Adrenal gland (tissue), 5 donors: ENCODE measurements at regions not wholly inside any gene's neighbourhood (a gene's known extent, or its start where the extent isn't known, plus 50 kb on each side); places are given as distances from the start of the nearest gene placed in this dataset.

Source experiments
- POLR2A ChIP-seq, 2 donors: fragments of 450-650 bp; IDR thresholded peaks; one replicate each; pipeline ENCODE4 v1.6.1; 2017; ENCODE audit warnings: antibody characterized with exemption in 2 of 2, mild to moderate bottlenecking in 2 of 2, moderate library complexity in 1 of 2
- TF ChIP-seq, protein P1 (sequence below), 6 experiments: fragments of 450-650 bp in 4 of 6; fragments of 200-600 bp in 2 of 6; sonication (generic) in 1 of 6; IDR thresholded peaks; 1 replicate in 5 of 6; 2 replicates in 1 of 6; pipeline versions ENCODE4 v1.5.1 to v1.8.0; 2016 to 2021; ENCODE audit warnings: antibody characterized with exemption in 6 of 6, mild to moderate bottlenecking in 2 of 6, moderate library complexity in 1 of 6
- donor health status: DM: no; HTN: no; CAD: no.

DNA sequence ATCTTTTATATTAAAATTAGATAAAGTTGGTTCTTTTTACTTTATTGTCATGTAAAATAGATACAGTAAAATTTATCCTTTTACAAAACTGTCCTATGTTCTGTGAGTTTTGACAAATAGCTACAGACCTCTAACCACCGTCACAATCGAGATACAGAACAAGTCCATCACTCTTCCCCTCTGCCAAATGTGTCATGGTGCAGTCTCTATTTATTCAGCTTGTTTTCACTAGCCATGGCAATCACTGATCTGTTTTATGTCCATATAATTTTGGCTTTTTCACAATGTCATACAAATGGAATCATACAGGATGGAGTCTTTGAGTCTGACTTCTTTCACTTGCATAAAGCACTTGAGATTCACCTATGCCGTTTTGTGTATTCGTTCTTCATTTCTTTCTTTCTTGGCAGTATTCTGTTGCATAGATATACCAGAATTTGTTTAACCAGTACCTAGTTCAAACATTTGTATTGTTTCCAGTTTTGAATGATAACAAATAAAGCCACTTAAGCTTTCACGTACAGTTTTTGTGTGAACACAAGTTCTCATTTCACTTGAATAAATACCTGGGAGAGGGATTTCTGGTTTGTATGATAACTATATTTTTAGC is 273.2 kb upstream of the MPDZ start:
- TF ChIP-seq, protein P1, sequence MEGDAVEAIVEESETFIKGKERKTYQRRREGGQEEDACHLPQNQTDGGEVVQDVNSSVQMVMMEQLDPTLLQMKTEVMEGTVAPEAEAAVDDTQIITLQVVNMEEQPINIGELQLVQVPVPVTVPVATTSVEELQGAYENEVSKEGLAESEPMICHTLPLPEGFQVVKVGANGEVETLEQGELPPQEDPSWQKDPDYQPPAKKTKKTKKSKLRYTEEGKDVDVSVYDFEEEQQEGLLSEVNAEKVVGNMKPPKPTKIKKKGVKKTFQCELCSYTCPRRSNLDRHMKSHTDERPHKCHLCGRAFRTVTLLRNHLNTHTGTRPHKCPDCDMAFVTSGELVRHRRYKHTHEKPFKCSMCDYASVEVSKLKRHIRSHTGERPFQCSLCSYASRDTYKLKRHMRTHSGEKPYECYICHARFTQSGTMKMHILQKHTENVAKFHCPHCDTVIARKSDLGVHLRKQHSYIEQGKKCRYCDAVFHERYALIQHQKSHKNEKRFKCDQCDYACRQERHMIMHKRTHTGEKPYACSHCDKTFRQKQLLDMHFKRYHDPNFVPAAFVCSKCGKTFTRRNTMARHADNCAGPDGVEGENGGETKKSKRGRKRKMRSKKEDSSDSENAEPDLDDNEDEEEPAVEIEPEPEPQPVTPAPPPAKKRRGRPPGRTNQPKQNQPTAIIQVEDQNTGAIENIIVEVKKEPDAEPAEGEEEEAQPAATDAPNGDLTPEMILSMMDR (IDR thresholded peaks at IDR 0.05): no peak
- TF ChIP-seq POLR2A (IDR thresholded peaks at IDR 0.05): no peak
